Activated CD4-positive, alpha-beta T cell treated with anti-CD3 and anti-CD28 coated beads, Interleukin-2, amount 10 ng/mL, durations not matched to agents 7 days and 5 days (primary cell): ENCODE measurements at regions not wholly inside any gene's neighbourhood (a gene's known extent, or its start where the extent isn't known, plus 50 kb on each side); places are given as distances from the start of the nearest gene placed in this dataset. TPM values are rescaled to one million over a fixed set of nuclear protein-coding genes. Genes with fewer than 3 reads are reported as not detected.

Experiments used
- microRNA-seq: library from miRNA; unstranded; fragments of <30 nt; microRNA quantifications from one replicate; pipeline ENCODE4 v1.2.0, GENCODE V29; 2021; ENCODE audit warnings: borderline microRNAs expressed, borderline replicate concordance

Small RNA genes lying in the stretch of these regions (microRNA-seq; reads per million reads assigned to microRNA genes)
- not detected for gene MIR4306
